Effector memory CD8-positive, alpha-beta T cell (primary cell): ENCODE measurements at regions not wholly inside any gene's neighbourhood (a gene's known extent, or its start where the extent isn't known, plus 50 kb on each side); places are given as distances from the start of the nearest gene placed in this dataset.

Experiments used
- ATAC-seq: fragments of 150-1000 bp; cut with Tn5 transposase; replicated peaks from 2 replicates; pipeline ENCODE4 v1.10.0; 2021; ENCODE audit warnings: mild to moderate bottlenecking, moderate library complexity
- DNase-seq, 3 experiments: peaks; one replicate each; pipeline ENCODE4 v3.0.0; 2021
- H3K27ac Mint-ChIP-seq, 2 donors: one replicate each; pipeline ENCODE4 v1.8.0; 2022; ENCODE audit warnings: mild to moderate bottlenecking in 2 of 2, mixed read lengths in 2 of 2, moderate library complexity in 2 of 2
- H3K27me3 Mint-ChIP-seq, 2 donors: one replicate each; pipeline ENCODE4 v1.8.0; 2022; ENCODE audit warnings: mixed read lengths in 2 of 2
- H3K36me3 Mint-ChIP-seq: one replicate; pipeline ENCODE4 v1.8.0; 2022; ENCODE audit warnings: mild to moderate bottlenecking, moderate library complexity, mixed read lengths; ENCODE audit not compliant: insufficient read depth
- H3K4me1 Mint-ChIP-seq, 2 donors: one replicate each; pipeline ENCODE4 v1.8.0; 2022; ENCODE audit warnings: low read depth in 2 of 2, mixed read lengths in 2 of 2
- H3K4me3 Mint-ChIP-seq, 2 donors: one replicate each; pipeline ENCODE4 v1.8.0; 2022; ENCODE audit warnings: mild to moderate bottlenecking in 2 of 2, mixed read lengths in 2 of 2, moderate library complexity in 2 of 2
- H3K9me3 Mint-ChIP-seq, 2 donors: one replicate each; pipeline ENCODE4 v1.8.0; 2022; ENCODE audit warnings: mixed read lengths in 2 of 2

- Mint-ChIP-seq H3K36me3 (no peaks in the 10 kb centered on the region), H3K4me1 (no peaks in the 10 kb centered on the region), H3K4me3 (no peak overlapping the region), H3K27ac (no peak overlapping the region), H3K9me3 (peaks cover 0 to 6% of the 10 kb centered on the region in 2 donors), H3K27me3 (peaks cover 0 to 29% of the 10 kb centered on the region in 2 donors)
- ATAC-seq, result no peak
- no peak for DNase-seq
Measured at GRCh38 chr13:109682534-109683244, 103.7 kb downstream of the IRS2 start.

DNA sequence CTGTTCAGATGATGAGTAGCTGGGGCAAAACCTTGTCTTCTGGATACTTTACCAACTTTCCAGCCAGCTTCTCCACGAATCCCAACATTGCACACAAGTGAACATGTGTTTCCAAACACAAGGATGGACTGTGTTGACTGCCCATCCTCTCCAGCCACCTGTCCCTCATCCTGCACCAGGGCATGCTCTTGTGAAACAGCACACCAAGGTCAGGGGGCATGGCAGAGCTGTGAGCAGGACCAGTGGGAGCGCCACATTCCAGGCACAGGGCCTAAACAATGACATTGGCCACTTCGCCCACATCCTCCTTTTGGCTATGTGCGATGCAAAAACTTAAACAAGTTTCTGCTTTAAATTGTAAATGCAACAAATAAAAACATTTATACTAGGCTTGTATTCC, 105.5 kb downstream of the IRS2 start:
- peaks cover 0 to 6% of the 10 kb centered on the region in 2 donors for H3K9me3 Mint-ChIP-seq
- H3K36me3 Mint-ChIP-seq, result no peaks in the 10 kb centered on the region
- H3K27me3 Mint-ChIP-seq, result peaks cover 0 to 32% of the 10 kb centered on the region in 2 donors
- no peak overlapping the region for H3K27ac Mint-ChIP-seq
- no peaks in the 10 kb centered on the region for H3K4me1 Mint-ChIP-seq
- no peak overlapping the region for H3K4me3 Mint-ChIP-seq
- DNase-seq (no peak), ATAC-seq (no peak)

DNA sequence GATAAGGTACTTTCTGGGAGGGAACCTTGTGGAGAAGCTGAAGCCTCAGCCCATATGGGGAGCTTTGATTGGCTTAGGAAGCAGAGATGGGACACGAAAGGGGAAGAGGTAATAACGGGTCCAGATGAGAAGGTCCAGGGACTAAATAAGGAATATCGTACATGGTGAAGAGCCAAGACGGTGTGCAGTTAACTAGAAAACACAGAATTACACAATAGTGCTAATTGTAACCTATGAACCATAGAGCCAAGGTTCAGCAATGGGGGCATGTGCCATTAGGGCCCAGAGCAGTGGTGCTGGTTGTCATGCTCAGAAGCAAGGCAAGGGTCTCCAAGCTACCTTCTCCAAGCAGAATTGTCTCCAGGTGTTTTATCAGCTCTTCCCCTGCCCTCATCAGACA, 106.1 kb downstream of the IRS2 start:
- peaks cover 0 to 37% of the 10 kb centered on the region in 2 donors for H3K27me3 Mint-ChIP-seq
- no peaks in the 10 kb centered on the region for H3K4me1 Mint-ChIP-seq
- no peak overlapping the region for H3K4me3 Mint-ChIP-seq

GRCh38 chr13:109678459-109678858, 107.9 kb downstream of the IRS2 start:
- Mint-ChIP-seq H3K36me3 (no peaks in the 10 kb centered on the region), H3K4me1 (no peaks in the 10 kb centered on the region), H3K27ac (no peak overlapping the region), H3K4me3 (no peak overlapping the region), H3K27me3 (peaks cover 0 to 39% of the 10 kb centered on the region in 2 donors), H3K9me3 (peaks cover 0 to 3% of the 10 kb centered on the region in 2 donors)
- ATAC-seq (no peak), DNase-seq (no peak)

More for the DNA sequence above, 106.1 kb downstream of the IRS2 start:
- ATAC-seq (no peak), DNase-seq (no peak)
- Mint-ChIP-seq H3K9me3 (peaks cover 0 to 3% of the 10 kb centered on the region in 2 donors), H3K36me3 (no peaks in the 10 kb centered on the region), H3K27ac (no peak overlapping the region)

DNA sequence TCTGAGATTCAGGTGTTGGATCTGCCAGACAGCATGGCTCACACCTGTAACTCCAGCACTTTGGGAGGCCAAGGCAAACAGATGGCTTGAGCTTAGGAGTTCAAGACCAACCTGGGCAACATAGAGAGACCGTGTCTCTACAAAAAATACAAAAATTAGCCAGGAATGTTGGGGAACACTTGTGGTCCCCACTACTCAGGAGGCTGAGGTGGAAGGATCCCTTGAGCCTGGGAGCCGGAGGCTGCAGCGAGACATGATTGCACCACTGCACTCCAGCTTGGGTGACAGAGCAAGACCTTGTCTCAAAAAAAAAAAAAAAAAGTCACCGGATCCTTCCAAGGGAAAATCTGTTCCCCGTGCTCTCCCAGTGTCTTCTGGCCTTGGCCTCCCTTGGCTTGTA, 109.2 kb downstream of the IRS2 start:
- peaks cover 0 to 4% of the 10 kb centered on the region in 2 donors for H3K9me3 Mint-ChIP-seq
- no peak for DNase-seq
- H3K4me3 Mint-ChIP-seq, result no peak overlapping the region
- no peak for ATAC-seq
- H3K27me3 Mint-ChIP-seq, result peaks cover 0 to 36% of the 10 kb centered on the region in 2 donors
- H3K27ac Mint-ChIP-seq, result no peak overlapping the region
- H3K36me3 Mint-ChIP-seq, result no peaks in the 10 kb centered on the region
- no peaks in the 10 kb centered on the region for H3K4me1 Mint-ChIP-seq

DNA sequence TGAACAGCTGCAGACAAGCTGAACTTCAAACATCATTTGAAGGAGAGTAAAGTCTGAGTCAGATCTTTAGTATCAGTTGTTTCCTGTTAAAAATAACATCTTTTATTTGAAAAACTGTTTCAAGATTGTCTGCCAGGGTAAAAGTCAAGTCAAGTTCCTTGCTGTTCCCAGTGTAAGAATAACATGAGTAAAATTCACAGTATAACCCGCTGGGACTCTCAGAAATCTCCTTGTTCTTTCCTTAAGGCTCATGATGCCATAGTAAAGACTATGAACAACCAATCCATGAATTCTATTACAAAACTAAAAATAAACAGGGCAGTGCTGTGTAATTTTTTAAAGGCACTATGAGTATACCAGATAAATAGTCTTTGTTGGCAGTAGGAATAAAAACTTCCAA, 112.9 kb downstream of the IRS2 start:
- ATAC-seq (no peak), DNase-seq (no peak)
- Mint-ChIP-seq H3K9me3 (peaks cover 0 to 6% of the 10 kb centered on the region in 2 donors), H3K27me3 (peaks cover 0 to 33% of the 10 kb centered on the region in 2 donors), H3K4me1 (no peaks in the 10 kb centered on the region), H3K27ac (no peak overlapping the region), H3K36me3 (no peaks in the 10 kb centered on the region), H3K4me3 (no peak overlapping the region)

DNA sequence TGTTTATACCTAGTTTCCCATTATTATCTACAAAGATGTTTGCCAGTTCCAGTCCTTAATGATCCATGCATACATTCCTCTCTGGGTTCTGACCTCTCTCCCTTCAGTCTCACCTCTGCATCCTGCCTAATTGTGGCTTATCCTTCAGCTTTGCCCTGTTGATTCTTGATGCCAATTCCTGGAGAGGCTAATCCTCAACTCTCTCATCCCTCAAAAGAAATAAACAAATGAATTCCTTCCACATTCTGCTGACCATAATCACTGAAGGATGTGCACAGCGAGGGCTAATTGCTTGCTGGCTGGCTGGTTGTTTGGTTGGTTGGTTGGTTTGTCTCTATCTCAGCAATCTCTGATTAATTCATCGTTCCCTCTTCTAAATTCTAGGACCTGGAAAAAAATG, 113.8 kb downstream of the IRS2 start:
- H3K4me1 Mint-ChIP-seq, result no peaks in the 10 kb centered on the region
- no peak overlapping the region for H3K4me3 Mint-ChIP-seq
- DNase-seq, result no peak
- ATAC-seq, result no peak
- no peaks in the 10 kb centered on the region for H3K36me3 Mint-ChIP-seq
- peaks cover 0 to 33% of the 10 kb centered on the region in 2 donors for H3K27me3 Mint-ChIP-seq
- H3K9me3 Mint-ChIP-seq, result peaks cover 0 to 6% of the 10 kb centered on the region in 2 donors
- no peak overlapping the region for H3K27ac Mint-ChIP-seq

- Mint-ChIP-seq H3K4me1 (no peaks in the 10 kb centered on the region), H3K36me3 (no peaks in the 10 kb centered on the region), H3K27me3 (peaks cover 0 to 33% of the 10 kb centered on the region in 2 donors), H3K27ac (no peak overlapping the region), H3K9me3 (peaks cover 0 to 8% of the 10 kb centered on the region in 2 donors), H3K4me3 (no peak overlapping the region)
- no peak for ATAC-seq
- no peak for DNase-seq
Measured at GRCh38 chr13:109671919-109672318, 114.5 kb downstream of the IRS2 start.

- Mint-ChIP-seq H3K4me3 (no peak overlapping the region), H3K27me3 (peaks cover 0 to 29% of the 10 kb centered on the region in 2 donors), H3K36me3 (no peaks in the 10 kb centered on the region), H3K9me3 (peaks cover 0 to 10% of the 10 kb centered on the region in 2 donors), H3K4me1 (no peaks in the 10 kb centered on the region), H3K27ac (no peak overlapping the region)
- no peak for DNase-seq
- no peak for ATAC-seq
Measured at GRCh38 chr13:109670776-109671175, 115.6 kb downstream of the IRS2 start.

GRCh38 chr13:109669956-109670355, 116.4 kb downstream of the IRS2 start:
- ATAC-seq (no peak), DNase-seq (no peak)
- Mint-ChIP-seq H3K4me1 (no peaks in the 10 kb centered on the region), H3K27ac (no peak overlapping the region), H3K36me3 (no peaks in the 10 kb centered on the region), H3K9me3 (peaks cover 0 to 10% of the 10 kb centered on the region in 2 donors), H3K4me3 (no peak overlapping the region), H3K27me3 (peaks cover 0 to 21% of the 10 kb centered on the region in 2 donors)

GRCh38 chr13:109669234-109669612, 117.2 kb downstream of the IRS2 start:
- Mint-ChIP-seq H3K27me3 (peaks cover 0 to 14% of the 10 kb centered on the region in 2 donors), H3K4me1 (no peaks in the 10 kb centered on the region), H3K9me3 (peaks cover 0 to 10% of the 10 kb centered on the region in 2 donors), H3K4me3 (no peak overlapping the region), H3K36me3 (no peaks in the 10 kb centered on the region), H3K27ac (no peak overlapping the region)
- ATAC-seq (no peak), DNase-seq (no peak)

DNA sequence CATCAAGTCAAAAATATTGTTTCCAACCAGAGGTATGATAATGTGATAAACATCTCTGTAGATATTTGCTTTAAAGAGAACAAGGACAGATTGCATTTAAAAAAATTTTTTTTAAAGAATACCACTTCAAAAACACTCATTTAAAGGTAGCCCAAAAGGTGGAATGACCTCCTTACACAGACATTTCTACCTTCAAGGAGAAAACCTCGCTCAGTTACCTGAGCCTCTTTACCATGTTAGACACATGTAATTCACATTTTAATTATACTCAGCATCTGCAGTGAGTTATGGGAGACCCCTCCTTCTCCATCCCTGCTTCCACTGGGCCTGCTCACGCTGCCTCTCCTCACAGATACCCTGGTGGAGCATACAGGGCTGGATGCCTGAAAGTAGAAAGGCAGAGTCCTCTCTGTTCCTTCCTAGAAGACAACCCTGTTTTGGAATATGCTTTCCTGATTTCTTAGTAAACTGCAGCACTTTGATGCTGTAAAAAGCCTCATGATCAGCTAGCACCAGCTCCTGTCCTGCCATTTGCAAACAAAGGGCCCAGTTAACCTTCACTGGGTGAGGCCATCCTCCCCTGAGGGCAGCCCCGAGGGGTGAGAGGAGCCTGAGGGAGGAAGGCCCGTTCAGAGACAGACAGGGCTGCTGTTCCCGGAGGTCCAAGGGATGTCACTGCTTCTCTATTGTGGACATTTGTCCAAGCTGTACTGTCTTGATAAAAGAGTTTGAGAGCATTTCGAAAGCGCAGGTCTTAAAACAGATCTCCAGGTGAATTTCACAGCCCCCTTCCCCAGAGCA, 117.8 kb downstream of the IRS2 start:
- DNase-seq (no peak), ATAC-seq (no peak)
- no peak overlapping the region for H3K4me3 Mint-ChIP-seq
- H3K27me3 Mint-ChIP-seq, result peaks cover 0 to 10% of the 10 kb centered on the region in 2 donors
- H3K36me3 Mint-ChIP-seq, result no peaks in the 10 kb centered on the region
- no peaks in the 10 kb centered on the region for H3K4me1 Mint-ChIP-seq
- H3K9me3 Mint-ChIP-seq, result peaks cover 0 to 10% of the 10 kb centered on the region in 2 donors
- no peak overlapping the region for H3K27ac Mint-ChIP-seq

DNA sequence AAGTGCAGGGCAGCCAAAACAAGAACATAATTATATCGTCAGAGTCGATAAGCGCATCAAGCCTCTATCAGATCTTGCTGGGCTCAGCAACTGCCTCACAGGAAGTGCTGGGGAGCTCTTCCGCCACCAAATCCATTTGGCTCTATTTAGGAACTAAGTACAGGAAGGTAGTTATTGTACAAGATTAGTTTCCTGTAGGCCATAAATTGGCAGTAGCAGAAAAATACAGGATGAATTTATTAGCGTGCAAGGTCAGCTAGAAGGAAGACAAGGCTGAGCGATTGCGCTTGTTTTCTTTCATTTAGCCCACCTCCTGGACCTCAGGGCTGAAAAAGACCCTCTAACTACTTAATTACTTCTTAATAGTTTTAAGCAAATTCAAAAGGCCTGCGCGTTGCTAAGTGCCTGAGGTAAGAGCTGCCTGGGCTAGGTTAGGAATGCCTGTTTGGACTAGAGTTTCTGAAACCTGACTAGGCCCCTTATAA, 118.5 kb downstream of the IRS2 start:
- no peak for ATAC-seq
- Mint-ChIP-seq H3K4me3 (no peak overlapping the region), H3K4me1 (no peaks in the 10 kb centered on the region), H3K9me3 (peaks cover 0 to 8% of the 10 kb centered on the region in 2 donors), H3K36me3 (no peaks in the 10 kb centered on the region), H3K27ac (no peak overlapping the region), H3K27me3 (peaks cover 0 to 7% of the 10 kb centered on the region in 2 donors)
- DNase-seq, result no peak

DNA sequence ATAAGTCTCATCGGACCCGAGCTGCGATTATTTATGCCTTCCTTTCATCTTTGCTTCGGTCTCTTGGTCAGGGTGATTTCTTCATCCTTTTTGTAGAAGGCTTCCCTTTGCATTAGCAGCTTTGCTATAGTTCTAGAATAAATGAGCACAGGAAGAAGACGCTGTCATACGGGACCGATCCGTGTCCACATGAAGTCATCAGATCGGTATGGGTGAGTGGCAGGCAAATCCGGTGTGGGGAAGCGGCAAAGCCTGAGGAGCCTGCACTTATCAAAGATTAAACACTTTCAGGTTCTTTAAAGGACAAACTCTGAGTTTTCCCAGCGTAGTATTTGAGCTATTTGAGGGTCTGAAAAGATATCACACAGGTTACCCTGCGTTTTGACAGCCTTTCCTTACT, 119.3 kb downstream of the IRS2 start:
- Mint-ChIP-seq H3K4me3 (no peak overlapping the region), H3K27me3 (peaks cover 0 to 2% of the 10 kb centered on the region in 2 donors), H3K9me3 (peaks cover 0 to 6% of the 10 kb centered on the region in 2 donors), H3K4me1 (no peaks in the 10 kb centered on the region), H3K36me3 (no peaks in the 10 kb centered on the region), H3K27ac (no peak overlapping the region)
- DNase-seq (no peak), ATAC-seq (no peak)
